DND-41 (cell line): ENCODE measurements at regions not wholly inside any gene's neighbourhood (a gene's known extent, or its start where the extent isn't known, plus 50 kb on each side); places are given as distances from the start of the nearest gene placed in this dataset.
"Not testable (repeated sequence)": the region's sequence is repeated elsewhere in the genome, so short reads cannot be mapped to it uniquely, and the experiment has no call there.

Experiments used
- ATAC-seq: fragments of 200-7000 bp; cut with Tn5 transposase; 3 replicates; pipeline ENCODE4 v1.9.1; 2021; ENCODE audit warnings: low read depth; ENCODE audit not compliant: insufficient read depth
- DNase-seq: peaks from one replicate; pipeline ENCODE4 v3.0.0-alpha.2; 2020
- H2AFZ ChIP-seq: 2 replicates; pipeline ENCODE4 v1.6.0; 2012; ENCODE audit warnings: low read depth, low read length
- H3K27ac ChIP-seq: 2 replicates; pipeline ENCODE4 v1.5.1; 2012; ENCODE audit warnings: low read length, inconsistent platforms
- H3K27me3 ChIP-seq: fragments of 200-600 bp; sonication (generic); 2 replicates; pipeline ENCODE4 v1.6.0; 2012; ENCODE audit warnings: low read length, mild to moderate bottlenecking, inconsistent platforms; ENCODE audit not compliant: insufficient read depth, poor library complexity
- H3K36me3 ChIP-seq: 2 replicates; pipeline ENCODE4 v1.5.1; 2012; ENCODE audit warnings: low read length, inconsistent platforms; ENCODE audit not compliant: insufficient read depth
- H3K4me1 ChIP-seq: 2 replicates; pipeline ENCODE4 v1.5.1; 2012; ENCODE audit warnings: mild to moderate bottlenecking, low read length; ENCODE audit not compliant: insufficient read depth
- H3K4me2 ChIP-seq: 2 replicates; pipeline ENCODE4 v1.6.0; 2012; ENCODE audit warnings: mild to moderate bottlenecking, moderate library complexity, low read length, inconsistent platforms; ENCODE audit not compliant: insufficient read depth
- H3K4me3 ChIP-seq, 2 experiments: fragments of 200-600 bp in 1 of 2; shearing (Covaris generic) in 1 of 2; 2 replicates each; pipeline ENCODE4 v1.5.1; 2012 to 2016; ENCODE audit warnings: inconsistent platforms in 2 of 2, low read length in 2 of 2, mild to moderate bottlenecking in 2 of 2, low read depth in 1 of 2, moderate library complexity in 1 of 2
- H3K79me2 ChIP-seq: 2 replicates; pipeline ENCODE4 v1.6.0; 2012; ENCODE audit warnings: low read length, inconsistent platforms; ENCODE audit not compliant: insufficient read depth
- H3K9ac ChIP-seq: 2 replicates; pipeline ENCODE4 v1.6.0; 2012; ENCODE audit warnings: low read depth, mild to moderate bottlenecking, inconsistent platforms, low read length, moderate library complexity
- H3K9me3 ChIP-seq: 2 replicates; pipeline ENCODE4 v1.5.1; 2012; ENCODE audit warnings: low read length, moderate library complexity, mild to moderate bottlenecking, inconsistent platforms; ENCODE audit not compliant: insufficient read depth, severe bottlenecking
- H4K20me1 ChIP-seq: 2 replicates; pipeline ENCODE4 v1.6.0; 2012; ENCODE audit warnings: low read length; ENCODE audit not compliant: insufficient read depth
- EZH2 ChIP-seq: IDR thresholded peaks from 3 replicates; pipeline ENCODE4 v1.6.1; 2012; ENCODE audit warnings: borderline replicate concordance, low read depth, mild to moderate bottlenecking, moderate library complexity, low read length, inconsistent platforms; ENCODE audit not compliant: severe bottlenecking
- TF ChIP-seq, protein P1 (sequence below): IDR thresholded peaks from 2 replicates; pipeline ENCODE4 v1.5.1; 2012; ENCODE audit warnings: borderline replicate concordance, low read length, moderate library complexity, mild to moderate bottlenecking; ENCODE audit not compliant: poor library complexity, severe bottlenecking; ENCODE audit errors: extremely low read depth

DNA sequence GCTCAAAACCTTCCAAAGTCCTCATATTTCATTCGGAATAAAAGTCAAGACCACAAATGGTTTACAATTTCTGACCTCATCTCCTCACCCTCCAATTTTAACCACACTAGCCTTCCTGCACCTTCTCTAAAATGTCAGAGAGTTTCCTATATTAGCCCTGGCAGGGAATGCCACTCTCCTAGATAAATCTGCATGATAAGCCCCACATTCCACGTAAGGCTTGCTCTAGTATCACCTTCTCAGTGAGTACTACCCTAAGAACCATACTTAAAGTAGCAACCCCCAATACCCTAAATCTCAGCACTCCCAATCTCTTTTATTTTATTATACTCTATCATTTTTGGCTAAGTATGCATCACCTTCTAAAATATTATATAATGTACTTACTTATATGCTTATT is 100.5 kb upstream of the SLITRK5 start:
- Histone ChIP-seq H3K9ac (no peak overlapping the region), H3K4me2 (no peak overlapping the region), H3K27ac (no peak overlapping the region), H3K27me3 (no peaks in the 10 kb centered on the region), H3K9me3 (no peaks in the 10 kb centered on the region), H2AFZ (no peak overlapping the region), H3K4me1 (no peaks in the 10 kb centered on the region), H3K79me2 (no peaks in the 10 kb centered on the region), H4K20me1 (no peaks in the 10 kb centered on the region), H3K4me3 (no peak overlapping the region), H3K36me3 (no peaks in the 10 kb centered on the region)
- ATAC-seq (no peak), DNase-seq (no peak)
- TF ChIP-seq, protein P1, sequence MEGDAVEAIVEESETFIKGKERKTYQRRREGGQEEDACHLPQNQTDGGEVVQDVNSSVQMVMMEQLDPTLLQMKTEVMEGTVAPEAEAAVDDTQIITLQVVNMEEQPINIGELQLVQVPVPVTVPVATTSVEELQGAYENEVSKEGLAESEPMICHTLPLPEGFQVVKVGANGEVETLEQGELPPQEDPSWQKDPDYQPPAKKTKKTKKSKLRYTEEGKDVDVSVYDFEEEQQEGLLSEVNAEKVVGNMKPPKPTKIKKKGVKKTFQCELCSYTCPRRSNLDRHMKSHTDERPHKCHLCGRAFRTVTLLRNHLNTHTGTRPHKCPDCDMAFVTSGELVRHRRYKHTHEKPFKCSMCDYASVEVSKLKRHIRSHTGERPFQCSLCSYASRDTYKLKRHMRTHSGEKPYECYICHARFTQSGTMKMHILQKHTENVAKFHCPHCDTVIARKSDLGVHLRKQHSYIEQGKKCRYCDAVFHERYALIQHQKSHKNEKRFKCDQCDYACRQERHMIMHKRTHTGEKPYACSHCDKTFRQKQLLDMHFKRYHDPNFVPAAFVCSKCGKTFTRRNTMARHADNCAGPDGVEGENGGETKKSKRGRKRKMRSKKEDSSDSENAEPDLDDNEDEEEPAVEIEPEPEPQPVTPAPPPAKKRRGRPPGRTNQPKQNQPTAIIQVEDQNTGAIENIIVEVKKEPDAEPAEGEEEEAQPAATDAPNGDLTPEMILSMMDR, result no peak
- no peak for TF ChIP-seq EZH2

DNA sequence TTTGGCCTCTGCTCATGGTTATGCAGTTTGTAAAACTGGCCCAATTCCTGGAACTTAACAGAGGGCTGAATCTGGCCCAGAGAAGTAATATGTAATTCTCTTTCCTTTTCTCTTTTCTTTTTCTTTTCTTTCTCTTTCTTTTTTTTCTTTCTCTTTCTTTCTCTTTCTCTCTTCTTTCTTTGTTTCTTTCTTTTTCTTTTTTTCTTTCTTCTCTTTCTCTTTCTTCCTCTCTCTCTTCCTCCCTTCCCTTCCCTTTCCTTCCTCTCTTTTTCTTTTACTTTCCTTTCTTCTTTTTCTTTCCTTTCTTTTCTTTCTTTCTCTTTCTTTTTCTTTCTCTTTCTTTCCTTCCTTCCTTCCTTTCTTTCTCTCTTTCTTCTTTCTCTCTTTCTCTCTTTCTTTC is 88.8 kb upstream of the SLITRK5 start:
- Histone ChIP-seq H3K36me3 (no peaks in the 10 kb centered on the region), H3K4me1 (no peaks in the 10 kb centered on the region), H3K4me2 (no peak overlapping the region), H3K9ac (no peak overlapping the region), H3K79me2 (no peaks in the 10 kb centered on the region), H3K27me3 (no peaks in the 10 kb centered on the region), H3K9me3 (no peaks in the 10 kb centered on the region), H4K20me1 (no peaks in the 10 kb centered on the region), H3K4me3 (no peak overlapping the region), H3K27ac (no peak overlapping the region), H2AFZ (no peak overlapping the region)
- ATAC-seq, result no peak
- DNase-seq, result no peak
- no peak for TF ChIP-seq EZH2
- TF ChIP-seq, protein P1, result no peak

DNA sequence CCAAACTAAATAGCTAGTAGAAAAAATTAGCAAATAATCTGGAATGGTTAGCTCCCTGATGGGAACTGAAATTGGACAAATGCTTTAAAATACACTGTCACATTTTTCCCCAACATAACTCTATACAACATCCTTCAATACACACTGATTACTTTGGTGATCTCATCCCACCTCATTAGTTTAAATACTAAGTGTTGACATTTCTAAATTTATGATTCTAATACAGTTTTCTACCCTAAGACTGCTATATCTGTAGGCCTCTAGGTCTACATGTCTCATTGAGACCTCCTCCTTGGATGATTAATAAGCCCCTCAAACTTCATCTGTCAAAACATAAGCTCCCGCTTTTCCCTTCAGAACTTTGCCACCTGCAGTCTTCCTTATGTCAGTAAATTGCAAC is 80.7 kb upstream of the SLITRK5 start:
- no peaks in the 10 kb centered on the region for H4K20me1 ChIP-seq
- H3K4me1 ChIP-seq, result no peaks in the 10 kb centered on the region
- H3K9me3 ChIP-seq, result no peaks in the 10 kb centered on the region
- H3K36me3 ChIP-seq, result no peaks in the 10 kb centered on the region
- H3K27ac ChIP-seq, result no peak overlapping the region
- H2AFZ ChIP-seq, result no peak overlapping the region
- H3K4me2 ChIP-seq, result no peak overlapping the region
- ATAC-seq (no peak), DNase-seq (no peak)
- H3K4me3 ChIP-seq, result no peak overlapping the region
- H3K27me3 ChIP-seq, result no peaks in the 10 kb centered on the region
- H3K9ac ChIP-seq, result no peak overlapping the region
- H3K79me2 ChIP-seq, result no peaks in the 10 kb centered on the region
- no peak for TF ChIP-seq EZH2
- TF ChIP-seq, protein P1, result no peak

DNA sequence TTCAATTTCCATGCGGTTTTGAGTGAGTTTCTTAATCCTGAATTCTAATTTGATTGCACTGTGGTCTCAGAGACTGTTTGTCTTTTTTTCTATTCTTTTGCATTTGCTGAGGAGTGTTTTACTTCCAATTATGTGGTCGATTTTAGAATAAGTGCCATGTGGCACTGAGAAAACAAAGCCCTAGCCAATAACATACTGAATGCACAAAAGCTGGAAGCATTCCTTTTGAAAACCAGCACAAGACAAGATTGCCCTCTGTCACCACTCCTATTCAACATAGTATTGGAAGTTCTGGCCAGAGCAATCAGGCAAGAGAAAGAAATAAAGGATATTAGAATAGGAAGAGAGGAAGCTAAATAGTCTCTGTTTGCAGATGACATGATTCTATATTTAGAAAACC is 66.7 kb upstream of the SLITRK5 start:
- not testable (repeated sequence) for H3K9ac ChIP-seq

More for the DNA sequence above, 66.7 kb upstream of the SLITRK5 start:
- not testable (repeated sequence) for H3K36me3 ChIP-seq, H3K27ac ChIP-seq, H3K4me1 ChIP-seq, ATAC-seq, H3K27me3 ChIP-seq, H3K4me3 ChIP-seq, H2AFZ ChIP-seq, H4K20me1 ChIP-seq, H3K4me2 ChIP-seq, DNase-seq, H3K79me2 ChIP-seq, H3K9me3 ChIP-seq
